GM12872 (cell line): ENCODE measurements at regions not wholly inside any gene's neighbourhood (a gene's known extent, or its start where the extent isn't known, plus 50 kb on each side); places are given as distances from the start of the nearest gene placed in this dataset.

ENCODE experiments used
- CTCF ChIP-seq: IDR thresholded peaks from 3 replicates; pipeline ENCODE4 v1.5.1; 2011; ENCODE audit warnings: low read depth, mild to moderate bottlenecking, low read length, moderate library complexity; ENCODE audit not compliant: insufficient read depth

GRCh38 chr7:68401313-68401712, 1197.0 kb upstream of the AUTS2 start:
- TF ChIP-seq CTCF = no peak

- TF ChIP-seq CTCF = no peak
These were observed 1191.8 kb upstream of the AUTS2 start for GRCh38 chr7:68406480-68406879.

GRCh38 chr7:68407460-68407859, 1190.8 kb upstream of the AUTS2 start:
- no peak for TF ChIP-seq CTCF

GRCh38 chr7:68408873-68409272, 1189.4 kb upstream of the AUTS2 start:
- no peak for TF ChIP-seq CTCF

GRCh38 chr7:68409851-68410250, 1188.4 kb upstream of the AUTS2 start:
- TF ChIP-seq CTCF = no peak

GRCh38 chr7:68411742-68412141, 1186.5 kb upstream of the AUTS2 start:
- no peak for TF ChIP-seq CTCF

GRCh38 chr7:68414631-68415425, 1183.4 kb upstream of the AUTS2 start:
- TF ChIP-seq CTCF = no peak

- no peak for TF ChIP-seq CTCF
These were observed 1181.3 kb upstream of the AUTS2 start for GRCh38 chr7:68417002-68417401.
